Hepatic stellate cell (primary cell): ENCODE measurements at regions not wholly inside any gene's neighbourhood (a gene's known extent, or its start where the extent isn't known, plus 50 kb on each side); places are given as distances from the start of the nearest gene placed in this dataset.
A peak's percentile ranks its signal among the peaks of the same experiment; 100 is the strongest.
"Not testable (repeated sequence)": the region's sequence is repeated elsewhere in the genome, so short reads cannot be mapped to it uniquely, and the experiment has no call there.

Source experiments
- DNase-seq: peaks from one replicate; pipeline ENCODE4 v3.0.0; 2011; ENCODE audit warnings: low spot score

- no peak for DNase-seq
Observed at GRCh38 chr2:236988690-236989624, 96.7 kb upstream of the COPS8 start.

- no peak for DNase-seq
Observed at GRCh38 chr2:236990552-236990951, 95.1 kb upstream of the COPS8 start.

GRCh38 chr2:236991874-236992273, 93.8 kb upstream of the COPS8 start:
- no peak for DNase-seq

GRCh38 chr2:236993286-236993685, 92.4 kb upstream of the COPS8 start:
- no peak for DNase-seq

GRCh38 chr2:236994361-236994760, 91.3 kb upstream of the COPS8 start:
- no peak for DNase-seq

GRCh38 chr2:236997069-236997715, 88.5 kb upstream of the COPS8 start:
- DNase-seq: no peak

- no peak for DNase-seq
Observed at GRCh38 chr2:236998236-236998635, 87.5 kb upstream of the COPS8 start.

GRCh38 chr2:236998758-236999157, 86.9 kb upstream of the COPS8 start:
- DNase-seq: no peak

- no peak for DNase-seq
Observed at GRCh38 chr2:237000481-237000880, 85.2 kb upstream of the COPS8 start.

GRCh38 chr2:237005341-237005740, 80.3 kb upstream of the COPS8 start:
- DNase-seq: not testable (repeated sequence)

GRCh38 chr2:237011206-237011795, 74.4 kb upstream of the COPS8 start:
- no peak for DNase-seq

- DNase-seq: no peak
Observed at GRCh38 chr2:237012004-237012403, 73.7 kb upstream of the COPS8 start.

GRCh38 chr2:237012577-237013267, 73.0 kb upstream of the COPS8 start:
- DNase-seq: no peak

- no peak for DNase-seq
Observed at GRCh38 chr2:237016121-237016915, 69.4 kb upstream of the COPS8 start.

GRCh38 chr2:237020090-237020489, 65.6 kb upstream of the COPS8 start:
- no peak for DNase-seq

- DNase-seq: no peak
Observed at GRCh38 chr2:237022533-237022932, 63.2 kb upstream of the COPS8 start.

GRCh38 chr2:237024255-237024654, 61.4 kb upstream of the COPS8 start:
- no peak for DNase-seq

- peak; percentile 41 for DNase-seq
Observed at GRCh38 chr2:237025090-237025865, 60.4 kb upstream of the COPS8 start.

- DNase-seq: peak; percentile 44
Observed at GRCh38 chr2:237026981-237027711, 58.5 kb upstream of the COPS8 start.

GRCh38 chr2:237027712-237028029, 58.0 kb upstream of the COPS8 start:
- no peak for DNase-seq
